ENCODE measurements at regions not wholly inside any gene's neighbourhood (a gene's known extent, or its start where the extent isn't known, plus 50 kb on each side); places are given as distances from the start of the nearest gene placed in this dataset.
"Not testable (repeated sequence)": the region's sequence is repeated elsewhere in the genome, so short reads cannot be mapped to it uniquely, and the experiment has no call there.

GRCh38 chr11:71723991-71724390 lies 109.0 kb upstream of the DEFB108B start:
- DNase-seq = not testable (repeated sequence)

GRCh38 chr11:71730748-71731147 lies 102.3 kb upstream of the DEFB108B start:
- DNase-seq = not testable (repeated sequence)

GRCh38 chr11:71734368-71734767 lies 98.6 kb upstream of the DEFB108B start:
- peak in 1 of 2 donors; percentile 2 for DNase-seq

- DNase-seq = not testable (repeated sequence)
Measured at GRCh38 chr11:71738317-71738716, 94.7 kb upstream of the DEFB108B start.

GRCh38 chr11:71743385-71743784 lies 89.6 kb upstream of the DEFB108B start:
- not testable (repeated sequence) for DNase-seq

GRCh38 chr11:71745656-71746055 lies 87.3 kb upstream of the DEFB108B start:
- DNase-seq = not testable (repeated sequence)

GRCh38 chr11:71746263-71746662 lies 86.7 kb upstream of the DEFB108B start:
- not testable (repeated sequence) for DNase-seq

GRCh38 chr11:71748965-71749620 lies 83.9 kb upstream of the DEFB108B start:
- DNase-seq = not testable (repeated sequence)

GRCh38 chr11:71750908-71751307 lies 82.1 kb upstream of the DEFB108B start:
- not testable (repeated sequence) for DNase-seq

- not testable (repeated sequence) for DNase-seq
Measured at GRCh38 chr11:71764695-71765491, 68.1 kb upstream of the DEFB108B start.

- not testable (repeated sequence) for DNase-seq
Measured at GRCh38 chr11:71767016-71767415, 66.0 kb upstream of the DEFB108B start.

GRCh38 chr11:71772193-71772592 lies 60.8 kb upstream of the DEFB108B start:
- not testable (repeated sequence) for DNase-seq

GRCh38 chr11:71774603-71775222 lies 58.3 kb upstream of the DEFB108B start:
- no peak for DNase-seq

GRCh38 chr11:71780116-71780515 lies 52.9 kb upstream of the DEFB108B start:
- DNase-seq = not testable (repeated sequence)

- not testable (repeated sequence) for DNase-seq
Measured at GRCh38 chr11:71780771-71781170, 52.2 kb upstream of the DEFB108B start.

- not testable (repeated sequence) for DNase-seq
Measured at GRCh38 chr11:71781491-71781890, 51.5 kb upstream of the DEFB108B start.

GRCh38 chr11:71782229-71782861 lies 50.7 kb upstream of the DEFB108B start:
- DNase-seq = not testable (repeated sequence)

- not testable (repeated sequence) for DNase-seq
Measured at GRCh38 chr11:71783191-71783590, 49.8 kb upstream of the DEFB108B start.

All from inflammatory macrophage (primary cell).